ENCODE measurements at regions not wholly inside any gene's neighbourhood (a gene's known extent, or its start where the extent isn't known, plus 50 kb on each side); places are given as distances from the start of the nearest gene placed in this dataset.

- no peak overlapping the region for H3K27ac ChIP-seq (ENCODE audit: low read depth, low read length)
- TF ChIP-seq EZH2phosphoT487 (conservative IDR thresholded peaks at IDR 0.05; ENCODE audit: low read length) (no peak), CTCF (IDR thresholded peaks at IDR 0.05; ENCODE audit: insufficient read depth, low read length, poor library complexity, severe bottlenecking) (no peak)
- no peaks in the 10 kb centered on the region for H3F3A ChIP-seq (ENCODE audit: insufficient read depth)
- no peaks in the 10 kb centered on the region for H3K36me3 ChIP-seq (ENCODE audit: low read length)
- H3K4me3 ChIP-seq (ENCODE audit: insufficient read depth, low read length, poor library complexity, severe bottlenecking) = no peak overlapping the region
- H3K27me3 ChIP-seq (ENCODE audit: low read length) = no peaks in the 10 kb centered on the region
- no peak overlapping the region for H3K4me2 ChIP-seq (ENCODE audit: low read depth, low read length, poor library complexity, severe bottlenecking)
- H3K9me2 ChIP-seq (replicated peaks; ENCODE audit: insufficient read depth, low read length) = no peaks in the 10 kb centered on the region
- H4K20me1 ChIP-seq (ENCODE audit: low read depth, low read length) = no peaks in the 10 kb centered on the region
- H3K9ac ChIP-seq (ENCODE audit: low read length) = no peak overlapping the region
- H2AFZ ChIP-seq (ENCODE audit: low read depth, low read length, severe bottlenecking) = no peak overlapping the region
- H3K79me2 ChIP-seq (ENCODE audit: insufficient read depth, low read length) = no peaks in the 10 kb centered on the region
- no peaks in the 10 kb centered on the region for H3K9me3 ChIP-seq (ENCODE audit: insufficient read depth, low read length)
Observed at GRCh38 chr6:40901322-40902055, 137.5 kb downstream of the UNC5CL start.

GRCh38 chr6:40900791-40901190 lies 138.2 kb downstream of the UNC5CL start:
- H3F3A ChIP-seq (ENCODE audit: insufficient read depth) = no peaks in the 10 kb centered on the region
- H2AFZ ChIP-seq (ENCODE audit: low read depth, low read length, severe bottlenecking) = no peak overlapping the region
- no peak overlapping the region for H3K27ac ChIP-seq (ENCODE audit: low read depth, low read length)
- no peaks in the 10 kb centered on the region for H3K9me2 ChIP-seq (replicated peaks; ENCODE audit: insufficient read depth, low read length)
- H3K36me3 ChIP-seq (ENCODE audit: low read length) = no peaks in the 10 kb centered on the region
- no peaks in the 10 kb centered on the region for H3K79me2 ChIP-seq (ENCODE audit: insufficient read depth, low read length)
- H3K4me3 ChIP-seq (ENCODE audit: insufficient read depth, low read length, poor library complexity, severe bottlenecking) = no peak overlapping the region
- TF ChIP-seq CTCF (IDR thresholded peaks at IDR 0.05; ENCODE audit: insufficient read depth, low read length, poor library complexity, severe bottlenecking) (no peak), EZH2phosphoT487 (conservative IDR thresholded peaks at IDR 0.05; ENCODE audit: low read length) (no peak)
- H3K4me2 ChIP-seq (ENCODE audit: low read depth, low read length, poor library complexity, severe bottlenecking) = no peak overlapping the region
- no peaks in the 10 kb centered on the region for H4K20me1 ChIP-seq (ENCODE audit: low read depth, low read length)
- no peaks in the 10 kb centered on the region for H3K9me3 ChIP-seq (ENCODE audit: insufficient read depth, low read length)
- H3K9ac ChIP-seq (ENCODE audit: low read length) = no peak overlapping the region
- no peaks in the 10 kb centered on the region for H3K27me3 ChIP-seq (ENCODE audit: low read length)

DNA sequence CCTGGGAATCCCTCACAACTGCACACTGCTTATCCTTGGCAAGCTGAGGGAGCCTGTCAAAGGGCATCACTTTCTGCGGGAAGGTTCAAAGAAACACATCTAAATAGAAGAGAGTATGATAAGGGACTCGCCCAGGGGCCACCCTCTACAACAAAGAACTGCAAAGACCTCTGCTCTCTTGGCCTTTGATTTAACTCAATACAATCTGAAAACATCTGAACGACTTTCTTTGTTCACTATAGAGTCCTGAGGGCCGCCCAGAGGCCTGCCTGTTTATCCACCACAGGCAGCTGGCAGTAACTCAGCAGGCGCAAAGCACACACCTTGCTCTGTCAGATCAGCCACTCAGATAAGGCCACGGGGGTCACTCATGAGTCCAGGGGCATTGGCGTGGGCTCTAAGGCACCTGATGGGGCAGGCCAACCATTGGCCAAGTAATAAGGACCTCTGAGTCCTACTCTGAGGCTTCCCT lies 139.3 kb downstream of the UNC5CL start:
- Histone ChIP-seq H3K9ac (ENCODE audit: low read length) (no peak overlapping the region), H3K9me2 (replicated peaks; ENCODE audit: insufficient read depth, low read length) (no peaks in the 10 kb centered on the region), H3K9me3 (ENCODE audit: insufficient read depth, low read length) (no peaks in the 10 kb centered on the region), H3K4me3 (ENCODE audit: insufficient read depth, low read length, poor library complexity, severe bottlenecking) (no peak overlapping the region), H3K79me2 (ENCODE audit: insufficient read depth, low read length) (no peaks in the 10 kb centered on the region), H3F3A (ENCODE audit: insufficient read depth) (no peaks in the 10 kb centered on the region), H3K27ac (ENCODE audit: low read depth, low read length) (no peak overlapping the region), H2AFZ (ENCODE audit: low read depth, low read length, severe bottlenecking) (no peak overlapping the region), H3K4me2 (ENCODE audit: low read depth, low read length, poor library complexity, severe bottlenecking) (no peak overlapping the region), H3K36me3 (ENCODE audit: low read length) (no peaks in the 10 kb centered on the region), H4K20me1 (ENCODE audit: low read depth, low read length) (no peaks in the 10 kb centered on the region), H3K27me3 (ENCODE audit: low read length) (no peaks in the 10 kb centered on the region)
- no peak for TF ChIP-seq EZH2phosphoT487 (conservative IDR thresholded peaks at IDR 0.05; ENCODE audit: low read length)
- no peak for TF ChIP-seq CTCF (IDR thresholded peaks at IDR 0.05; ENCODE audit: insufficient read depth, low read length, poor library complexity, severe bottlenecking)
